CD4-positive, alpha-beta T cell (primary cell): ENCODE measurements at regions not wholly inside any gene's neighbourhood (a gene's known extent, or its start where the extent isn't known, plus 50 kb on each side); places are given as distances from the start of the nearest gene placed in this dataset.

ENCODE experiments used
- ATAC-seq: fragments of 200-7000 bp; cut with Tn5 transposase; one replicate; pipeline ENCODE4 v1.10.0; 2022; ENCODE audit warnings: mild to moderate bottlenecking; ENCODE audit not compliant: poor library complexity
- CTCF ChIA-PET: fragments of 350-600 bp; sonication (Branson Sonifier 250); formaldehyde crosslinking; loops from one replicate; lab custom pipeline; 2021; ENCODE audit warnings: antibody characterized with exemption, inconsistent platforms; lab: Charles Lee
- POLR2A ChIA-PET: fragments of 350-600 bp; sonication (Branson Sonifier 250); formaldehyde crosslinking; loops from one replicate; lab custom pipeline; 2021; ENCODE audit warnings: antibody characterized with exemption, inconsistent platforms; lab: Charles Lee
- DNase-seq, 14 experiments: peaks; one replicate each; pipeline ENCODE4 v3.0.0-alpha.2; 2013 to 2020; ENCODE audit warnings: mixed read lengths in 2 of 14
- H3K27ac ChIP-seq, 2 donors: one replicate each; pipeline versions ENCODE4 v1.5.1 to v1.7.0; 2013; ENCODE audit warnings: low read length in 2 of 2, low read depth in 1 of 2, mild to moderate bottlenecking in 1 of 2
- H3K27me3 ChIP-seq, 2 experiments: 1 replicate in 1 of 2; 2 replicates in 1 of 2; pipeline versions ENCODE4 v1.6.1 to v1.7.0; 2013; ENCODE audit warnings: low read length in 2 of 2, control low read depth in 1 of 2, mild to moderate bottlenecking in 1 of 2, moderate library complexity in 1 of 2; ENCODE audit not compliant: insufficient read depth in 2 of 2, control insufficient read depth in 1 of 2
- H3K36me3 ChIP-seq: one replicate; pipeline ENCODE4 v1.6.1; 2013; ENCODE audit warnings: low read length, control low read depth; ENCODE audit not compliant: insufficient read depth
- H3K4me1 ChIP-seq: one replicate; pipeline ENCODE4 v1.6.1; 2013; ENCODE audit warnings: low read length, control low read depth; ENCODE audit not compliant: insufficient read depth
- H3K4me3 ChIP-seq: one replicate; pipeline ENCODE4 v1.5.1; 2013; ENCODE audit warnings: mild to moderate bottlenecking, low read length, moderate library complexity
- H3K9me3 ChIP-seq, 2 experiments: 1 replicate in 1 of 2; 2 replicates in 1 of 2; pipeline versions ENCODE4 v1.6.1 to v1.7.0; 2013; ENCODE audit warnings: low read length in 2 of 2, mild to moderate bottlenecking in 2 of 2, control low read depth in 1 of 2, moderate library complexity in 1 of 2; ENCODE audit not compliant: control insufficient read depth in 1 of 2, insufficient read depth in 1 of 2
- H3K27ac Mint-ChIP-seq: one replicate; pipeline ENCODE4 v1.8.0; 2020; ENCODE audit warnings: mixed read lengths
- H3K27me3 Mint-ChIP-seq: one replicate; pipeline ENCODE4 v1.8.0; 2021; ENCODE audit warnings: mixed read lengths
- H3K36me3 Mint-ChIP-seq: one replicate; pipeline ENCODE4 v1.8.0; 2021; ENCODE audit warnings: low read depth, mixed read lengths
- H3K4me1 Mint-ChIP-seq: one replicate; pipeline ENCODE4 v1.8.0; 2021; ENCODE audit warnings: low read depth, mixed read lengths
- H3K4me3 Mint-ChIP-seq: one replicate; pipeline ENCODE4 v1.8.0; 2020; ENCODE audit warnings: mild to moderate bottlenecking, mixed read lengths
- H3K9me3 Mint-ChIP-seq: one replicate; pipeline ENCODE4 v1.8.0; 2020; ENCODE audit warnings: mixed read lengths
- intact Hi-C, 2 experiments: fragments of 100-400 bp; cut with DNase I in 1 of 2; cut with micrococcal nuclease in 1 of 2; formaldehyde crosslinking; loops; one replicate each; pipeline versions ENCODE4 v1.15.1 to v1.9.0; 2023 to 2025; cut with DNase I, micrococcal nuclease
- TF ChIP-seq, protein P1 (sequence below): fragments of 200-600 bp; IDR thresholded peaks from one replicate; pipeline ENCODE4 v1.8.0; 2022; ENCODE audit warnings: antibody characterized with exemption, mild to moderate bottlenecking

DNA sequence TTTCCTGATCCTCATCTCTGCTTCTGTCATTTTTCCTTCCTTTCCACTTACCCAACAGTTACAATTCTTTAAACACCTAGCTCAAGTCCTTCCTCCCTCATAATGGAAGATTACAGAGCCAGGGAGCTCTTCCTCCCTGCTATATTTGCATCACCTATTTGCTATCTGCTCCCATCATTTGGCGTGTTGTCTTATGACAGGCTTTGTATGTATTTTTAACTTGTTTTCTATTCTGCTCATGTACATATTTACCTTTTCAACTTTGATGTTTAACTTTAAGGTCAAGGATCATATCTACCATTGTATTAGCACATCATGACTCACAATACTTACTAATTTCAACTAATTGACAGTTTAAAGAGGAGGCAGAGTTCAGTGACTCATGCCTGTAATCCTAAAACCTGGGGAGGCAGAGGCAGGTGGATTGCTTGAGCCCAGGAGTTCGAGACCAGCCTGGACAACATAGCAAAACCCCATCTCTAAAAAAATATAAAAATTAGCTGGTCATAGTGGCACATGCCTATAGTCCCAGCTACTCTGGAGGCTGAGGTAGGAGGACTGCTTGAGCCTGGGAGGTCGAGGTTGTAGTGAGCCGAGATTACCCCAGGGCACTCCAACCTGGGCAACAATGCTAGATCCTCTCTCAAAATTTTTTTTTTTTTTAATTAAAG, 92.5 kb upstream of the FOXN2 start:
- H3K4me3 Mint-ChIP-seq, result no peak overlapping the region
- H3K4me1 Mint-ChIP-seq, result no peaks in the 10 kb centered on the region
- ATAC-seq, result no peak
- Histone ChIP-seq H3K9me3 (no peaks in the 10 kb centered on the region), H3K4me3 (no peak overlapping the region), H3K4me1 (peaks cover 6% of the 10 kb centered on the region), H3K27me3 (no peaks in the 10 kb centered on the region), H3K36me3 (no peaks in the 10 kb centered on the region), H3K27ac (no peak overlapping the region)
- POLR2A ChIA-PET, result no interaction called here
- H3K36me3 Mint-ChIP-seq, result no peaks in the 10 kb centered on the region
- intact Hi-C loops, result no loop called here
- DNase-seq, result no peak
- H3K27me3 Mint-ChIP-seq, result no peaks in the 10 kb centered on the region
- no peaks in the 10 kb centered on the region for H3K9me3 Mint-ChIP-seq
- TF ChIP-seq, protein P1, sequence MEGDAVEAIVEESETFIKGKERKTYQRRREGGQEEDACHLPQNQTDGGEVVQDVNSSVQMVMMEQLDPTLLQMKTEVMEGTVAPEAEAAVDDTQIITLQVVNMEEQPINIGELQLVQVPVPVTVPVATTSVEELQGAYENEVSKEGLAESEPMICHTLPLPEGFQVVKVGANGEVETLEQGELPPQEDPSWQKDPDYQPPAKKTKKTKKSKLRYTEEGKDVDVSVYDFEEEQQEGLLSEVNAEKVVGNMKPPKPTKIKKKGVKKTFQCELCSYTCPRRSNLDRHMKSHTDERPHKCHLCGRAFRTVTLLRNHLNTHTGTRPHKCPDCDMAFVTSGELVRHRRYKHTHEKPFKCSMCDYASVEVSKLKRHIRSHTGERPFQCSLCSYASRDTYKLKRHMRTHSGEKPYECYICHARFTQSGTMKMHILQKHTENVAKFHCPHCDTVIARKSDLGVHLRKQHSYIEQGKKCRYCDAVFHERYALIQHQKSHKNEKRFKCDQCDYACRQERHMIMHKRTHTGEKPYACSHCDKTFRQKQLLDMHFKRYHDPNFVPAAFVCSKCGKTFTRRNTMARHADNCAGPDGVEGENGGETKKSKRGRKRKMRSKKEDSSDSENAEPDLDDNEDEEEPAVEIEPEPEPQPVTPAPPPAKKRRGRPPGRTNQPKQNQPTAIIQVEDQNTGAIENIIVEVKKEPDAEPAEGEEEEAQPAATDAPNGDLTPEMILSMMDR, result no peak
- H3K27ac Mint-ChIP-seq, result no peak overlapping the region
- CTCF ChIA-PET, result no interaction called here

DNA sequence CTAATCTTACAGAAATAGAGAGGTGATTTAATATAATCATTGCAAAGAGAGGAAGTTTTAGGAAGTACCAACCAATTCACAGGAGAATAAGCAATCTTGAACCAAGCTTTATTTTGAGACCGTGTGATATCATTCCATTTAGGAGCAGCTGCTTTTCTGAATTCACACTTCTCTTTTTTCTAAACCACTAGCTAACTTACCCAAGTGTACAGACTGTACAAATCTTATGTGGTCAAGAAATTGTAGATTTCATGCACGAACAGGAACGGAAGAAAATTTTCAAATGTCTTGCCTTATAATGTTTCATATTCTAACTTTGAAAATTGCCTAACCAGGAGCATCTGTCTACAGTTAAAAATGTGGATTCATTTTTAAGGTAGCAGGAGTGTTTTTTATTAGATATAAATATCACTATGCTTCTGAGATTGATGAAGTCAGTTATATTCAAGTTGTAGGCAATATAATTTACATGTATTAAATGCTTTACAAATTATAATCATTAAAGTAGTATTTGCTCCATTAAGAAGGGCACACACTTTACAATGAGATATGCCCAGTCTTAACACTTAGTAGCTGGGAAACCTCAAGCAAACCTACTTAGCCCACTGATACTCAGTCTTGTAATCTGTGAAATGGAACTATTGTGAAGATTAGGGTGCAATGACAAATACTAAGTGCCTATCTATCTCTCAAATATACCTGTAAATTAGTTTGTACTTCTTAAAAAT, 86.7 kb upstream of the FOXN2 start:
- Mint-ChIP-seq H3K27me3 (no peaks in the 10 kb centered on the region), H3K27ac (no peak overlapping the region), H3K4me3 (no peak overlapping the region), H3K9me3 (no peaks in the 10 kb centered on the region), H3K36me3 (no peaks in the 10 kb centered on the region), H3K4me1 (no peaks in the 10 kb centered on the region)
- H3K27me3 ChIP-seq, result no peaks in the 10 kb centered on the region
- H3K36me3 ChIP-seq, result no peaks in the 10 kb centered on the region
- no peaks in the 10 kb centered on the region for H3K4me1 ChIP-seq
- POLR2A ChIA-PET, result no interaction called here
- H3K4me3 ChIP-seq, result no peak overlapping the region
- no peak for ATAC-seq
- intact Hi-C loops, result no loop called here
- no peaks in the 10 kb centered on the region for H3K9me3 ChIP-seq
- DNase-seq, result peak in 3 of 14 experiments; percentile 10 to 26 (median 12)
- TF ChIP-seq, protein P1, result no peak
- CTCF ChIA-PET, result no interaction called here
- H3K27ac ChIP-seq, result no peak overlapping the region

DNA sequence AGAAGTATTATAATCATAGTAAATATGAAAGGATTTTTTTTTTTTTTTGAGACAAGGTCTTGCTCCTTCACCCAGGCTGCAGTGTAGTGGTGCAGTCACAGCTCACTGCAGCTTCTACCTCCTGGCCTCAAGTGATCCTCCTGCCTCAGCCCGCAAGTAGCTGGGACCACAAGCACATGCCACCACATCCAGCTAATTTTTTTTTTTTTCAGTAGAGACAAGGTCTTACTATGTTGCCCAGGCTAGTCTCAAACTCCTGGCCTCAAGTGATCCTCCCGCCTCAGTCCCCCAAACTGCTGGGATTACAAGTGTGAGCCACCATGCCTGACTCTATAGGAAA, 86.2 kb upstream of the FOXN2 start:
- DNase-seq (no peak), ATAC-seq (no peak)
- Histone ChIP-seq H3K4me1 (no peaks in the 10 kb centered on the region), H3K27ac (no peak overlapping the region), H3K36me3 (no peaks in the 10 kb centered on the region), H3K4me3 (no peak overlapping the region), H3K9me3 (no peaks in the 10 kb centered on the region), H3K27me3 (no peaks in the 10 kb centered on the region)
- intact Hi-C loops, result no loop called here
- no peak overlapping the region for H3K4me3 Mint-ChIP-seq
- TF ChIP-seq, protein P1, result no peak
- H3K27me3 Mint-ChIP-seq, result no peaks in the 10 kb centered on the region
- CTCF ChIA-PET, result no interaction called here
- no peaks in the 10 kb centered on the region for H3K36me3 Mint-ChIP-seq
- H3K9me3 Mint-ChIP-seq, result no peaks in the 10 kb centered on the region
- POLR2A ChIA-PET, result no interaction called here
- no peaks in the 10 kb centered on the region for H3K4me1 Mint-ChIP-seq
- no peak overlapping the region for H3K27ac Mint-ChIP-seq
